HEK293 (cell line): ENCODE measurements at regions not wholly inside any gene's neighbourhood (a gene's known extent, or its start where the extent isn't known, plus 50 kb on each side); places are given as distances from the start of the nearest gene placed in this dataset.

ENCODE experiments used
- CTCF ChIA-PET: fragments of 350-600 bp; formaldehyde crosslinking; extraction: SDS; loops from one replicate; lab custom pipeline; 2021; ENCODE audit warnings: antibody characterized with exemption; lab: Yijun Ruan, JAX
- POLR2A ChIA-PET: fragments of 300-600 bp; formaldehyde crosslinking; extraction: SDS; loops from one replicate; lab custom pipeline; 2020; ENCODE audit warnings: antibody characterized with exemption, inconsistent platforms; lab: Yijun Ruan, JAX
- H3K27ac ChIP-seq: fragments of 200-500 bp; sonication (Bioruptor generic); 2 replicates; pipeline ENCODE4 v1.5.1; 2014; ENCODE audit warnings: low read depth, low read length, control low read depth, inconsistent platforms; ENCODE audit errors: extremely low read depth
- H3K36me3 ChIP-seq, 2 experiments: fragments of 200-500 bp in 1 of 2; sonication (Bioruptor generic) in 1 of 2; 1 replicate in 1 of 2; 2 replicates in 1 of 2; pipeline ENCODE4 v1.5.1; 2014 to 2017; ENCODE audit warnings: inconsistent platforms in 2 of 2, low read length in 2 of 2; ENCODE audit not compliant: control insufficient read depth in 2 of 2, insufficient read depth in 1 of 2
- H3K4me1 ChIP-seq: fragments of 200-500 bp; sonication (Bioruptor generic); 2 replicates; pipeline ENCODE4 v1.5.1; 2014; ENCODE audit warnings: mild to moderate bottlenecking, low read length, inconsistent platforms; ENCODE audit not compliant: control insufficient read depth, insufficient read depth
- H3K4me3 ChIP-seq: 2 replicates; pipeline ENCODE4 v1.5.1; 2011; ENCODE audit warnings: low read depth, mild to moderate bottlenecking, control low read depth, low read length, moderate library complexity
- H3K9me3 ChIP-seq: fragments of 200-500 bp; sonication (Bioruptor generic); 2 replicates; pipeline ENCODE4 v1.5.1; 2014; ENCODE audit warnings: low read depth, low read length, inconsistent platforms; ENCODE audit not compliant: control insufficient read depth, insufficient read depth
- GFI1B ChIP-seq: fragments of 450-650 bp; formaldehyde crosslinking; IDR thresholded peaks from 2 replicates; pipeline ENCODE4 v1.5.1; 2016; ENCODE audit warnings: missing biosample characterization, missing genetic modification characterization
- KLF9 ChIP-seq: fragments of 450-650 bp; formaldehyde crosslinking; IDR thresholded peaks from 2 replicates; pipeline ENCODE4 v1.5.1; 2016; ENCODE audit warnings: missing biosample characterization, missing genetic modification characterization, low read depth
- MZF1 ChIP-seq: fragments of 450-650 bp; formaldehyde crosslinking; IDR thresholded peaks from 2 replicates; pipeline ENCODE4 v1.5.1; 2017; ENCODE audit warnings: missing biosample characterization, missing genetic modification characterization, borderline replicate concordance
- OSR2 ChIP-seq: fragments of 450-650 bp; formaldehyde crosslinking; IDR thresholded peaks from 2 replicates; pipeline ENCODE4 v1.5.1; 2016; ENCODE audit warnings: missing biosample characterization, missing genetic modification characterization
- PATZ1 ChIP-seq: fragments of 450-650 bp; formaldehyde crosslinking; IDR thresholded peaks from 2 replicates; pipeline ENCODE4 v1.5.1; 2016; ENCODE audit warnings: missing biosample characterization, missing genetic modification characterization
- PRDM4 ChIP-seq: fragments of 450-650 bp; formaldehyde crosslinking; IDR thresholded peaks from 2 replicates; pipeline ENCODE4 v1.5.1; 2017; ENCODE audit warnings: missing biosample characterization, missing genetic modification characterization
- REPIN1 ChIP-seq: fragments of 450-650 bp; formaldehyde crosslinking; IDR thresholded peaks from 2 replicates; pipeline ENCODE4 v1.5.1; 2017; ENCODE audit warnings: missing biosample characterization, missing genetic modification characterization, low read depth
- ZBTB7A ChIP-seq: fragments of 450-650 bp; formaldehyde crosslinking; IDR thresholded peaks from 2 replicates; pipeline ENCODE4 v1.5.1; 2016; ENCODE audit warnings: low read depth, missing biosample characterization, missing genetic modification characterization
- ZNF19 ChIP-seq: fragments of 450-650 bp; formaldehyde crosslinking; IDR thresholded peaks from 2 replicates; pipeline ENCODE4; 2016; ENCODE audit warnings: missing biosample characterization, missing genetic modification characterization, low read depth
- ZNF24 ChIP-seq: fragments of 450-650 bp; formaldehyde crosslinking; IDR thresholded peaks from 2 replicates; pipeline ENCODE4 v1.5.1; 2016; ENCODE audit warnings: missing biosample characterization, missing genetic modification characterization
- ZNF274 ChIP-seq, 2 experiments: fragments of 200-500 bp in 1 of 2; fragments of 450-650 bp in 1 of 2; sonication (Bioruptor generic) in 1 of 2; formaldehyde crosslinking in 1 of 2; IDR thresholded peaks; 2 replicates each; pipeline versions ENCODE4 v1.5.1 to v1.6.1; 2014 to 2016; ENCODE audit warnings: borderline replicate concordance in 1 of 2, inconsistent platforms in 1 of 2, low read length in 1 of 2, missing biosample characterization in 1 of 2, missing genetic modification characterization in 1 of 2
- ZNF510 ChIP-seq: fragments of 450-650 bp; formaldehyde crosslinking; IDR thresholded peaks from 2 replicates; pipeline ENCODE4 v1.5.1; 2018; ENCODE audit warnings: mild to moderate bottlenecking, missing genetic modification characterization, missing biosample characterization; ENCODE audit not compliant: insufficient replicate concordance
- ZNF548 ChIP-seq: fragments of 450-650 bp; formaldehyde crosslinking; IDR thresholded peaks from 2 replicates; pipeline ENCODE4 v1.5.1; 2016; ENCODE audit warnings: missing biosample characterization, missing genetic modification characterization
- ZNF571 ChIP-seq: fragments of 450-650 bp; formaldehyde crosslinking; IDR thresholded peaks from 2 replicates; pipeline ENCODE4 v1.5.0; 2017; ENCODE audit warnings: missing biosample characterization, missing genetic modification characterization
- ZNF664 ChIP-seq: fragments of 450-650 bp; formaldehyde crosslinking; IDR thresholded peaks from 2 replicates; pipeline ENCODE4 v1.5.1; 2016; ENCODE audit warnings: missing biosample characterization, missing genetic modification characterization
- ZNF830 ChIP-seq: fragments of 450-650 bp; IDR thresholded peaks from 2 replicates; pipeline ENCODE4 v1.5.0; 2018; ENCODE audit warnings: missing biosample characterization, missing genetic modification characterization, low read depth, mild to moderate bottlenecking, moderate library complexity
- TF ChIP-seq, protein P1 (sequence below): fragments of 450-650 bp; formaldehyde crosslinking; IDR thresholded peaks from 2 replicates; pipeline ENCODE4 v1.5.1; 2017; ENCODE audit warnings: missing biosample characterization, missing genetic modification characterization
- TF ChIP-seq, protein P2 (sequence below): fragments of 450-650 bp; formaldehyde crosslinking; IDR thresholded peaks from 2 replicates; pipeline ENCODE4 v1.5.1; 2016; ENCODE audit warnings: missing biosample characterization, missing genetic modification characterization, low read depth

- TF ChIP-seq PRDM4, result no peak
- TF ChIP-seq ZNF19, result no peak
- TF ChIP-seq ZNF571 (tag by site-specific recombination), result no peak
- TF ChIP-seq ZNF274 (IDR thresholded peaks at IDR 0.05; ENCODE audit: low read length), result no peak
- TF ChIP-seq ZNF274 (tag by site-specific recombination; IDR thresholded peaks at IDR 0.05; ENCODE audit: borderline replicate concordance), result no peak
- no peak for TF ChIP-seq ZNF510 (tag by site-specific recombination)
- no peak for TF ChIP-seq GFI1B
These were observed 443.1 kb downstream of the AEBP2 start (continued) for GRCh38 chr12:19882346-19882745.

- CTCF ChIA-PET, result no interaction called here
- H3K27ac ChIP-seq, result no peak overlapping the region
- H3K9me3 ChIP-seq, result no peaks in the 10 kb centered on the region
- POLR2A ChIA-PET, result no interaction called here
- H3K4me3 ChIP-seq, result no peak overlapping the region
- H3K4me1 ChIP-seq, result no peaks in the 10 kb centered on the region
- TF ChIP-seq, protein P1, sequence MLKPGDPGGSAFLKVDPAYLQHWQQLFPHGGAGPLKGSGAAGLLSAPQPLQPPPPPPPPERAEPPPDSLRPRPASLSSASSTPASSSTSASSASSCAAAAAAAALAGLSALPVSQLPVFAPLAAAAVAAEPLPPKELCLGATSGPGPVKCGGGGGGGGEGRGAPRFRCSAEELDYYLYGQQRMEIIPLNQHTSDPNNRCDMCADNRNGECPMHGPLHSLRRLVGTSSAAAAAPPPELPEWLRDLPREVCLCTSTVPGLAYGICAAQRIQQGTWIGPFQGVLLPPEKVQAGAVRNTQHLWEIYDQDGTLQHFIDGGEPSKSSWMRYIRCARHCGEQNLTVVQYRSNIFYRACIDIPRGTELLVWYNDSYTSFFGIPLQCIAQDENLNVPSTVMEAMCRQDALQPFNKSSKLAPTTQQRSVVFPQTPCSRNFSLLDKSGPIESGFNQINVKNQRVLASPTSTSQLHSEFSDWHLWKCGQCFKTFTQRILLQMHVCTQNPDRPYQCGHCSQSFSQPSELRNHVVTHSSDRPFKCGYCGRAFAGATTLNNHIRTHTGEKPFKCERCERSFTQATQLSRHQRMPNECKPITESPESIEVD (tag by site-specific recombination), result no peak
- TF ChIP-seq ZNF548 (tag by site-specific recombination) (no peak), ZNF664 (no peak), OSR2 (tag by site-specific recombination) (no peak), ZNF830 (tag by site-specific recombination) (no peak), PATZ1 (tag by site-specific recombination) (no peak), MZF1 (tag by site-specific recombination) (no peak), REPIN1 (no peak), ZNF571 (tag by site-specific recombination) (no peak), KLF9 (tag by site-specific recombination) (no peak), ZNF24 (no peak), ZBTB7A (tag by site-specific recombination) (no peak)
- TF ChIP-seq, protein P2, sequence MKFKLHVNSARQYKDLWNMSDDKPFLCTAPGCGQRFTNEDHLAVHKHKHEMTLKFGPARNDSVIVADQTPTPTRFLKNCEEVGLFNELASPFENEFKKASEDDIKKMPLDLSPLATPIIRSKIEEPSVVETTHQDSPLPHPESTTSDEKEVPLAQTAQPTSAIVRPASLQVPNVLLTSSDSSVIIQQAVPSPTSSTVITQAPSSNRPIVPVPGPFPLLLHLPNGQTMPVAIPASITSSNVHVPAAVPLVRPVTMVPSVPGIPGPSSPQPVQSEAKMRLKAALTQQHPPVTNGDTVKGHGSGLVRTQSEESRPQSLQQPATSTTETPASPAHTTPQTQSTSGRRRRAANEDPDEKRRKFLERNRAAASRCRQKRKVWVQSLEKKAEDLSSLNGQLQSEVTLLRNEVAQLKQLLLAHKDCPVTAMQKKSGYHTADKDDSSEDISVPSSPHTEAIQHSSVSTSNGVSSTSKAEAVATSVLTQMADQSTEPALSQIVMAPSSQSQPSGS (tag by site-specific recombination), result no peak
- TF ChIP-seq, all 188 proteins: peak for 0
- no peaks in the 10 kb centered on the region for H3K36me3 ChIP-seq
These were observed 444.8 kb downstream of the AEBP2 start for GRCh38 chr12:19884021-19884492.
